AG04450 (cell line): ENCODE measurements at regions not wholly inside any gene's neighbourhood (a gene's known extent, or its start where the extent isn't known, plus 50 kb on each side); places are given as distances from the start of the nearest gene placed in this dataset.

Source experiments
- CTCF ChIA-PET: fragments of 300-600, 350-600 bp; formaldehyde crosslinking; extraction: SDS; loops from one replicate; lab custom pipeline; 2022; ENCODE audit warnings: antibody characterized with exemption, inconsistent platforms; lab: Charles Lee
- POLR2A ChIA-PET: fragments of 350-600 bp; formaldehyde crosslinking; extraction: SDS; loops from one replicate; lab custom pipeline; 2021; ENCODE audit warnings: antibody characterized with exemption, inconsistent platforms; lab: Yijun Ruan, JAX
- DNase-seq: peaks from one replicate; pipeline ENCODE4 v3.0.0-alpha.2; 2011; ENCODE audit warnings: low read depth, low spot score
- H3K27ac ChIP-seq: one replicate; pipeline ENCODE4 v1.5.1; 2012; ENCODE audit warnings: low read depth, low read length, control low read depth
- H3K27me3 ChIP-seq: one replicate; pipeline ENCODE4 v1.6.0; 2012; ENCODE audit warnings: low read length; ENCODE audit not compliant: control insufficient read depth, insufficient read depth
- H3K4me3 ChIP-seq: 2 replicates; pipeline ENCODE4 v1.5.1; 2011; ENCODE audit warnings: mild to moderate bottlenecking, low read depth, low read length, control low read depth
- H3K9me3 ChIP-seq: 2 replicates; pipeline ENCODE4 v1.5.1; 2012; ENCODE audit warnings: low read length; ENCODE audit not compliant: control insufficient read depth, insufficient read depth
- TF ChIP-seq, protein P1 (sequence below): IDR thresholded peaks from 2 replicates; pipeline ENCODE4 v1.5.1; 2011; ENCODE audit warnings: low read depth, low read length, control low read depth, inconsistent platforms

DNA sequence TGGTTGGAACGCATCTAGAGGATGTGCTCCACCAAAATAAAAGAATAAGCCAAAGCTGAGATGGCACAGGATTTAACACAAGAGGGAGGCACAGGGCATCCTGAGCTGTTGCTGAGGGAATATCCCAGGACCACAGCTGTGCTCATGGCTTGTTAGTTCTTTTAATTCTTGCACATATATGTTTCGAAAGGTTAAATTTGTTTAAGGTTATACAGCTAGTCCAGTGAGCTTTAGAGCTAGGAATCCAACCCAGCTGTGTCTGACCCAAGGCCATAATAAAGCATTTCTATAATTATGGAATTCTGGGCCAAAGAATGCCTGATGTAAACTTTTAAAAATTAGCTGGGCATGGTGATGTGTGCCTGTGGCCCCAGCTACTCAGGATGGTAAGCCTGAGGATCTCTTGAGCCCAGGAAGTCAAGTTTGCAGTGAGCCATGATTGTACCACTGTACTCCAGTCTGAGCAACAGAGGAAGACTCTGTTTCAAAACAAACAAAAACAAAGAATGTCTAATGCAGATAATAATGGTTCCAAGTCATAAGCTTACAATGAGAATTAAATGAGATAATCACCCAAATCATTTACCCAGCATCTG lies 66.4 kb upstream of the CCBE1 start:
- TF ChIP-seq, protein P1, sequence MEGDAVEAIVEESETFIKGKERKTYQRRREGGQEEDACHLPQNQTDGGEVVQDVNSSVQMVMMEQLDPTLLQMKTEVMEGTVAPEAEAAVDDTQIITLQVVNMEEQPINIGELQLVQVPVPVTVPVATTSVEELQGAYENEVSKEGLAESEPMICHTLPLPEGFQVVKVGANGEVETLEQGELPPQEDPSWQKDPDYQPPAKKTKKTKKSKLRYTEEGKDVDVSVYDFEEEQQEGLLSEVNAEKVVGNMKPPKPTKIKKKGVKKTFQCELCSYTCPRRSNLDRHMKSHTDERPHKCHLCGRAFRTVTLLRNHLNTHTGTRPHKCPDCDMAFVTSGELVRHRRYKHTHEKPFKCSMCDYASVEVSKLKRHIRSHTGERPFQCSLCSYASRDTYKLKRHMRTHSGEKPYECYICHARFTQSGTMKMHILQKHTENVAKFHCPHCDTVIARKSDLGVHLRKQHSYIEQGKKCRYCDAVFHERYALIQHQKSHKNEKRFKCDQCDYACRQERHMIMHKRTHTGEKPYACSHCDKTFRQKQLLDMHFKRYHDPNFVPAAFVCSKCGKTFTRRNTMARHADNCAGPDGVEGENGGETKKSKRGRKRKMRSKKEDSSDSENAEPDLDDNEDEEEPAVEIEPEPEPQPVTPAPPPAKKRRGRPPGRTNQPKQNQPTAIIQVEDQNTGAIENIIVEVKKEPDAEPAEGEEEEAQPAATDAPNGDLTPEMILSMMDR = no peak; the same call in 1 of the 2 replicates
- Histone ChIP-seq H3K9me3 (no peaks in the 10 kb centered on the region; the same call in 1 of the 2 replicates), H3K27ac (no peak overlapping the region), H3K27me3 (no peaks in the 10 kb centered on the region), H3K4me3 (no peak overlapping the region)
- POLR2A ChIA-PET = interaction anchor here (0.6 to 1.4 kb wide), 8 partner anchors 19 to 279 kb away, joined by 3 to 9 read pairs (median 3); partner anchors contain the start of gene CCBE1
- no peak for DNase-seq
- CTCF ChIA-PET = interaction anchor here (0.7 to 2.5 kb wide), 9 partner anchors 11 to 67 kb away, joined by 3 to 15 read pairs (median 4); partner anchors contain the start of gene CCBE1

DNA sequence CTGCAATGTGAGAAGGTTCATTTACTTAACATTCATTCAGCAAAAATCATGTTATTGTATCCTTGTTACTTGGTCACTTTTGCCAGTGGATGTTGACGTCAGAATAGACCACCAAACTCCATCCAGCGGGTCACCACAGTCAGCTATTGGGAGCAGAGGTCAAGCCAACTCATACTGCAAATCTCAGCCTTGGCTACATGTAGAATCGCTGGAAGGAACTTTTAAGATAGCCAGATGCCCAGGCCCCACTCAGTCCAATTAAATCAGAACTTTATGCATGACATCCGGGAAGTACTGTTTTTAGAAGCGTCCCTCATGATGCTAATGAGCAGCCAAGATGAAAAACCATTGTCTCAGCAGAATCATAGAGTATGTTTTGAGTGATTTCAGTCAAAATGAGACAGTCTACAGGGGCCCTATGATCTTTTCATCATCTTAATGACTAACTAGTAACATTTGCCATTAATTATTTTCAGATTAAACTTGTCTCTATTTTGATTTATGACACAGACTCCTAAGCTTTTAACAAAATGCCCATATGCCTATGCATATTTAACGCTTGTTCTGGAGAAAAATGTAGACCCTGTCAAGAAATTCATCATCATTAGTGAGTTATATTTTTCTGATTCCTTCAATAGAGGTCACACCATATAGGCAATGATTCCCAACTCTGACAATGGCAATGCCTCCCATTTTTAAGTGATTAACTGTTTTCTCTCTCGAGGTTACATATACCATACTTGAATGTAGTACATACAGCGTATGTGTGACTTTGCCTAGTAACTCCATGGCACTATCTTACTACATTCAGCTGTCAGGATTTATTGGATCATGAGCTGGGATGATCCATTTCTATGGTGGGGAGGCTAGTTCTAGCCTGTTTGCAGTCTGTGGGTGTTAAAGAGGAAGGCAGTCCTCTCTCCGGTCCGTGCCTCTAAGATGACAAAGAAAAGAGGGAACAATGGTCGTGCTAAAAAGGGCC lies 63.7 kb upstream of the CCBE1 start:
- H3K27me3 ChIP-seq = no peaks in the 10 kb centered on the region
- ChIA-PET POLR2A (no interaction called here), CTCF (no interaction called here)
- TF ChIP-seq, protein P1 = no peak
- H3K4me3 ChIP-seq = no peak overlapping the region
- no peak for DNase-seq
- no peaks in the 10 kb centered on the region for H3K9me3 ChIP-seq
- H3K27ac ChIP-seq = no peak overlapping the region

DNA sequence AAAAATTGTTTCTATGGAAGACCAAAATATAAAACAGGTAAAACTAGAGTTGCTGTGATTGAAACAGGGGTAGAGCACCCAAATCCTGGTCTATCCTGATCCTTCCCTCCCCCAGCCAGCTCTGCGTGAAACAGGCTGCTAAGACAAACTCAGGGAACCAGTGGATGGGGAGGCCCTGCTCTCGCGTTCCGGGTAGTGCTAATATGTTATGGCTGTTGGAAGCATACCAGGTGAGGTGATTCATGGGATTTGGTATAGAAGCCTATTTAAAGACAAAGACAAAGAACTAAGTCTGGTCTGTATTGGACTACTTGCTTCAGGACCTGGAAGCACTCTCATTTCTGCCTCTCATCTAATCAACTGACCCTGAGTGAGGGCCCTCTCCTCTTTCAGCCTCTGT lies 63.0 kb upstream of the CCBE1 start:
- no peak for DNase-seq
- POLR2A ChIA-PET = no interaction called here
- Histone ChIP-seq H3K27me3 (no peaks in the 10 kb centered on the region), H3K9me3 (no peaks in the 10 kb centered on the region), H3K27ac (no peak overlapping the region), H3K4me3 (no peak overlapping the region)
- TF ChIP-seq, protein P1 = no peak
- CTCF ChIA-PET = no interaction called here

DNA sequence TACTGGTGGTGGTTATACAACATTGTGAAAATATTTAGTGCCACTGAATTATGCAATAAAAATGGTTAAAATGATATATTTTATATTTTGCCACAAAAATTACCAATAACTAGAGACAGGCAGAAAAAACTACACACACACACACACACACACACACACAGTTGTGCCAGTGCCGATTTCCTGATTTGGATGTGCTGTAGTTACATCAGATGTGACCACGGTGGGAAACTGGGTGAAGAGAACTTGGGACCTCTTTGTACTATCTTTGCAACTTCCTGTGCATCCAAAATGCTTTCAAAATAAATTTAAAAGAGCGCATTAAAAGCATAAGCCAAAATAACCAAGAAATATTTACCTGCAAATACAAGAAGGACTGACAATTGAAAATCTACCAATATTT lies 61.6 kb upstream of the CCBE1 start:
- no peak overlapping the region for H3K27ac ChIP-seq
- H3K27me3 ChIP-seq = no peaks in the 10 kb centered on the region
- ChIA-PET CTCF (interaction anchor here (0.9 to 1.3 kb wide), 2 partner anchors 21 to 61 kb away, joined by 3 read pairs; partner anchors contain the start of gene CCBE1), POLR2A (no interaction called here)
- DNase-seq = no peak
- no peaks in the 10 kb centered on the region for H3K9me3 ChIP-seq
- TF ChIP-seq, protein P1 = no peak
- H3K4me3 ChIP-seq = no peak overlapping the region

DNA sequence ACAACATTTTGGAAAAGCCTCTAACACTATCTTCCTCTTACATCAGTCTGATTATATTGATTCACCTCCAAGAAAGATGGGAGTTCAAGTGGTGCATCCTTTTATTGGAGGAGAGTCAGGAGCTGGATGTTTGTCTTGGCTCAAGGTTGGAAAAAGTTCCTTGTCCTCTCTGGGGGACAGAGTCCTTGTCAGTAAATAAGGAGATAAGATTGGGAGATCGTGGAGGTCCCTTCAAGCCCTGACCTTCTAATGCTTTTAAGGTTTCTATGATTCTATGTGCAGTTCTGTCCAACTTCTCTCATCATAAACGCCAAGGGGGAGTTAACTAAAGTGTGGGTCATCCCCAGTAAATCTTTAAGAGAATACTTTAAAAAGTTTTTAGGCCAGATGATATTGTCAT lies 60.9 kb upstream of the CCBE1 start:
- TF ChIP-seq, protein P1 = no peak

More for the DNA sequence above, 60.9 kb upstream of the CCBE1 start:
- Histone ChIP-seq H3K27ac (no peak overlapping the region), H3K9me3 (no peaks in the 10 kb centered on the region), H3K4me3 (no peak overlapping the region), H3K27me3 (no peaks in the 10 kb centered on the region)
- CTCF ChIA-PET = interaction anchor here (0.9 to 1.3 kb wide), 2 partner anchors 22 to 61 kb away, joined by 3 read pairs; partner anchors contain the start of gene CCBE1
- DNase-seq = no peak
- POLR2A ChIA-PET = no interaction called here
